Activated naive CD4-positive, alpha-beta T cell (primary cell): ENCODE measurements at regions not wholly inside any gene's neighbourhood (a gene's known extent, or its start where the extent isn't known, plus 50 kb on each side); places are given as distances from the start of the nearest gene placed in this dataset.
"Not testable (repeated sequence)": the region's sequence is repeated elsewhere in the genome, so short reads cannot be mapped to it uniquely, and the experiment has no call there.

Experiments used
- DNase-seq, 4 experiments: peaks; one replicate each; lab custom pipeline; 2025; lab: John Stamatoyannopoulos, UW

DNA sequence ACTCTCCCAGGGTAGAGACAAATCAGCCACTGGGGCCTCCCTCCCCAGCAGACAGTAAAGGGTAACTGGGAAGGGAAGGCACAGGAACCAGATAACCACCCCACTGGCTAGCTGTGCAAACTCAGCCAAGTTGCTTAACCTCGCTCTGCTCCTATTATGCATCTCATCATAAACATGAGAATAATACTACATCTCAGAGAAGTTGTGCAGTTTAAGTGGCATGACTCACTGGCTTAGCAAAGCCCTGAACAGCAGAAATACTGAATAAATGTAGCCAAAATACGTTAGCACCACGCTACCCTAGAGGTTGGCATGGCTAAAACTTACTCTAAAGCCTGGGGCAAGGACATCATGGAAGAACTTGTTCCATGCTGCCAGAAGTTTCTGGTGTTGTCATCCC is 128.1 kb upstream of the ANK3 start:
- no peak for DNase-seq

DNA sequence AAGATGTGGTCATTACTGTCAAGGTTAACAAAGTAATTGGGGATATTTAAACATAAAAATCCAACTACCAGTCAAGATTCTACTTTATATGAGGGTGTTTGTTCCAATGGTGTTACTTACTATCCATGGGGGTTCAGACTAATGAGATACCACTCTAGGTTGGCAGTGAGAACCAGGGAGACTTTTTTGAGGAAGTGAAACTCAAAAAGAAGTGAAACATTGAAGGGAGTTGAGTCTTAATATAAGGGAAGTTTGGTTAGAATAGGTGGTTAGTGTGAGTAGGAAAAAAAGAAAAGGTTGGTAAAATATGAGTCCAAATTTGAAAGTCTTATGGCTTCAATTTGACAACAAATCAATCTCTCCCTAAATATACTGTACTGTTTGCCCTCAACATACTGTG is 123.6 kb upstream of the ANK3 start:
- DNase-seq, result no peak

DNA sequence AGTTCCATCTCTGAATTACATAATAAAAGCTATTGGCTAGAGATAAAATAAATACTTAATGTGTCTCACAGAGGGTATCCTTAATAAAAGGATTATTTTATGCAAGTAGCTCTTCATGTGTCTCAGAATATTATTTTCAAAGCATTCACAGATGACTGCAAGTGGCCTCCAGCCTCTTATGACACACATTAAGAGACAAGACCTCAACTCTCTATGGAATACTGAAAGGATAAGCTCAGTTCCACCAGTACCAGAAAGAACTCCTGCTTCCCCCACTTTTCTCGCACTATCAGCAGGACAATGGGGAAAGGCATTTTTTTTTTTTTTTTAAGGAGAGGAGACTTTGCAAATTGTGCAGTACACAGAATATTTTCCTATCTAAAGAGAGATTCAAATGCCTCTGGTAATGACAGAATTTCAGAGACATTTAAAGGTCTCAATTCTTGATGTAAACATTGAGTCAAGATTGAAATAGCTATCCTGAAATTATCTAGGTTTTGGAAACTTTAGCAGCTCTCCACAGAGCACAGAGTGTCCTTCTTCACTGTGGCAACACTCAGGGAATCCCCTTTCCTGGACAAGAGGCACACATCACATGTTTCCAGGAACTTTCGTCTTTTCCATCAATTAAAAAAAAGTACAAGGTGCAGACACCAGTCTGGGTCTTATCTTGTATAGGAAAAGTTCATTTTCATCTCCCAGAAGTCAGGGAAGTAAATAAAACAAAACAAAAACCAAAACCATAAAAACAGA is 122.0 kb upstream of the ANK3 start:
- DNase-seq, result no peak

DNA sequence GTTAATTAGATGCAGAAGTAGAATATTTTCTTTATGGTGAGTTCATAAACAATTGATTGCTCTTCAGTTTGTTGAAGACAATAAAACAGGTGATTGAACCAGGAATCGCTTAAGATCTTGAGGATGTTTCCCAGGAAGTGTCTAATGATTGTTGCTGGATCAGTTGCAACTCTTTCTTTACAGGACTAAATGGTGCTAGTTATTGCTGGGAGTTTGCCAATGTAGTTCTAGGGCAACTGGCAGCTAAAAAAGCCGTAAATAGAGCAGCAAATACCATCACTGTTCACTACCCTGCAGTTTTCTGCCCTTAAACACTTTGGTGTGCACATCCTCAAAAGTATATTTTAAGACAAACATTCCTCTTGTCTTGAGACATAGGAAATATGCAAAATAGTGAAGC is 119.2 kb upstream of the ANK3 start:
- DNase-seq, result no peak

DNA sequence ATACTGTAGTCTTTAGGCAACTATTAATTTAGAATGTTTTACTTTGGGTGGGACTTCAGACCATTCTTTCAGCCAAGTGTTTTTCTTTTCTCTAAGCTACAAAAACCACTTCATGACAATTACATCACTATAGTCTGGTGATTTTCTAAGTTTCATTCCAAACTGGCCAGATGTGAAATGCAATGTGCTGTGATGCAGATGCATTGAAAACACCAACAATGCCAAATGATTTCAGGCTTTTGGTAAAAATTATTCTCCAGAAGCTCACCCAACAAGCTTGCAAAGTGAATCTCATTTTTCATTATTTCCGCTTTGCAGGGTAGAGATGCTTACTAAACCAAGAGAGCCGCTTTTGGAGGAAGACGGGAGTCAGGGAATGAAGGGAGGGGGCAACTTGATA is 118.4 kb upstream of the ANK3 start:
- no peak for DNase-seq

DNA sequence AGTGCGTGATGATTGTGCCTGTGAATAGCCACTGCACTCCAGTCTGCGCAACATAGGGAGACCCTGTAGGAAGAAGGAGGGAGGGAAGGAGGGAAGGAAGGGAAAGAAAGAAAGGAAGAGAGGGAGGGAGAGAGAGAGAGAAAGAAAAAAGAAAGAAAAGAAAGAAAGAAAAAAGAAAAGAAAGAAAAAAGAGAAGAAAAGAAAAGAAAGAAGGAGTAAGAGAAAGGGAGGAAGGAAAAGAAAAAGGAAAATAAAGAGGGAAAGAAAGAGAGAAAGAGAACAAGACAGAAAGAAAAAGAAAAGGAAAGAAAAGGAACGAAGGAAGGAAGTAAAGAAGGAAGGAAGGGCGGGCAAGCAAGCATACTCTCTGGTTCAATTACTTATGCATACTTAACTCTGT is 112.9 kb upstream of the ANK3 start:
- DNase-seq, result no peak

DNA sequence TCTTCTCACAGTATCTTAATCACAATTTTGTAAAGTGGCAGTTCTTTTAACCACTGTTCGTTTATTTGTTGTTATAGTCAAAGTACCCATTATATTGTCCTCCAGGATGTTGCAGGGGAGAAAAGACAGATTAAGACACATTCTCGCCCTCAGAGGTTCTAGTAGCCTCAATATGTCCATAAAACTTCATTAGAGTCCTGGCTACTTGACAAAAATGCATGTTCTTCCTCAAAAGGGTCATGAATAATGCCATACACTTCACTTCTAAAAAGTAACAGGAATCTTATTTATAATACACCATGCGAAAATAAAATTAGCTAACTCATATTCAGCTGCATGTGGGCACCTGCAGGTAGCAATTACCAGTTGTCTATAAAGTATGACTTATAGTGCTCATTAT is 109.3 kb upstream of the ANK3 start:
- DNase-seq, result no peak

DNA sequence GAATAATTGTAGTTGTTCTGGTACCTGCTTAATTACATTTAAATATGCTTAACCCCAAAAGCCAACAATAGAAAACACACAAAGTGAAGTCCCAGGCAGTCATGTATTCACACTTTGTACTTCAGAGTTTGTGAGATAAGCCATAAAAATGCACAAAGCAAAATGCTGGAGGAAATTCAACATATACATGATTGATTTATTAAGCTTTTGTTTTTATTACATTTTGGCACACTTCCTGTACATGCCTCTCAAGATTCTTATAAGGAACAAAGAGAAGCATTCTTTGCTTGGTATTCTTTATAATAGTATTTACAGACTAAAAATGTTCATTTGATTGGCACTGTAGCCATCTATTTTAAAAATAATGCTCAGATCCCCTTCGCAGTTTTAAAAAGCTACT is 107.7 kb upstream of the ANK3 start:
- DNase-seq, result no peak

DNA sequence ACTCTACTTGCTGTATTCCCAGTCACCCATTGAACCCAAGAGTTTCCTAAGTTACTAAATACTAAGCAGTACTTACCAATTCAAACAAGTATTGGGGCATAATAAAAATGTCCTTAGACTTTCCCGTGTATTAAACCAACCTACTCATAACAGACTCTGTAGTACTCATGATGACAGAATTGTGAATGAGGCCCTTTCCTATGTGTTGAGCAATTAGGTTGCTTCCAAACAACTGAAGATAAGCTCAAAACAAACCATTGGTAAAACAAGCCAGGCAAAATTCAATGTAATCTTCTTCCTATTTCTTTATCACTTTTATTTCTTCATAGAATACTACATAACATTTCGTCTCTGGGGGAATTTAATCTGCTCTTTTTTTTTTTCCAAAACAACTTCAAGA is 106.5 kb upstream of the ANK3 start:
- no peak for DNase-seq

DNA sequence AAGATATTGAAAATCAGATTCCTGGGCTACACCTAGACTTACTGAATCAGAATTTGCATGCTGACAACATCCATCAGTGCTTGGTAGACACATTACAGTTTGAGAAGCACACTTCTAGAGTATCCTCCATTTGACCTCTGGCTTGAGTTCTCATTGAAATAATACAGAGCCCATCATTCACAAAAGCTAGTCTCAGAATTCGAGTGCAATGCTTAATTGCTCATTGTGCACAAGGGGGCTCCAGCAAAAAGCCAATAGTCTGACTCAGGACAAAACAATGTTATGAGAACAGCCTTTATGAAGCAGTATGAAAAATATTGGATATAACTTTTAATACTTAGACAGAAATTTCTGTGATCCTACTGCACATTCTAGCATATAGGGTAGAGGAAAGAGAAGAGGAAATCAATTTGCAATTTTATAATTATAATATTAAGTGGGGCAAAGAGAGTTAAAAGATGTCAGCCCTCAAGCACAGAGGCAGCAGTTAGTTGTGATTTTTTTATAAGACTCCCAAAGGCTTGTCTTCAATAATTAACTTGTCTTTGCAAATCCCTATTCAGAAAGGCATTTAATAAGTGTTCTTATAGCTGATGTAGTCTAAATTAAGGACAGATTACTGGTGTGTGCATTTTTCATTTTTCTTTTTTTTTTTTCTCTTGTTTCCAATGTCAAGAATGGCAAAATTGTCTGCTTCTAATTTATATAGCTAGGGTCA is 105.8 kb upstream of the ANK3 start:
- DNase-seq, result no peak

DNA sequence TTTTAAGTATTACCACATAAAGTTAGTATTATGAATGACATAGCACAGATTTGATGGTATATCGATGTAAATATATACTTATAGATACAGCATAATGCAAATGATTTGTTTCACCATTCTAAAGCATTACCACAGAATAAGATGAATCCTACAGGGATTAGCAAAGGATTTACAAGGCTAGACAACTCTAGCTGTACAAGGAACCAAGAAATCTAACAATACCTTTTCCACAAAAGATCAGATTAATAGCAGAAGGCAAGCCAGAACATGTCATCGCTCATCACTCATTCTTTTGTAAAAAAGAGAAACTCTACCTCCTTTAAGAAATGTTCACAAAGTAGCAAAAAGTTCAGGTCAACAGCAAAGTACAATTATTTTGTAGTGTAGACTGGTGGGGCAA is 105.1 kb upstream of the ANK3 start:
- DNase-seq, result no peak

DNA sequence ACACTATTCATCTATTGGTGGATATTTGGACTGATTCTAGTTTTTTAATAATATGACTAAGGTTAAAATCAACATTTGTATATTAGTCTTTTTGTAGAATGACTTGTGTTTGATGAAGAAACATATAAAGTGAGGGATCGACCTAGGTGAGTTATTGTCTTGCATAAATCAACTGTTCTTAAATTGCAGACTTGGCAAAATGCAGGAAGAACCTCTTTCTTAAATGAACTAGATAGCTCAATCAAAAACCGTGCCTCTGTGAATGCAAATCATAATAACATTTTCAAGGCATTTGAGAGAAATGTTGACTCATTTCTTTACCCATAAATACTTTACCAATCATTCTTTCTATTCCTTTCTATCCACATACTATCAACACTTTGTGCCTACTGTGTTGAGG is 101.5 kb upstream of the ANK3 start:
- no peak for DNase-seq

DNA sequence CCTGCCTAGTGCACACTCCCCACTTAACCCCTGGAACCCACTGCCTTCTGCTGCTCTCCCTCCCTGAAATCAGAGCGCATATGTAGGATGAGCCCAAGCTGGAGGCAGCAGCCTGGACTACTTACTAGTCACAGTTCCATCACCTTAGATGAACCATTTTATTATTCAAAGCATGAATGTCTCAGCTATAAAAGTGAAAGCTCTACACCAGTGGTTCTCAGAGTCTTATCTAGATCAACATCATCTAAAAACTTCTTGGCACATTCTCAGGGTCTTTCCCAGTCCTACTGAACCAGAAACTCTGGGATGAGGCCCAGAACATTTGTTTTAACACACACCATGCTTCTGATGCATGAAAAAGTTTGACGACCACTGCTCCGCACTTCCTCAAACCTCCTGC is 100.3 kb upstream of the ANK3 start:
- DNase-seq, result no peak

DNA sequence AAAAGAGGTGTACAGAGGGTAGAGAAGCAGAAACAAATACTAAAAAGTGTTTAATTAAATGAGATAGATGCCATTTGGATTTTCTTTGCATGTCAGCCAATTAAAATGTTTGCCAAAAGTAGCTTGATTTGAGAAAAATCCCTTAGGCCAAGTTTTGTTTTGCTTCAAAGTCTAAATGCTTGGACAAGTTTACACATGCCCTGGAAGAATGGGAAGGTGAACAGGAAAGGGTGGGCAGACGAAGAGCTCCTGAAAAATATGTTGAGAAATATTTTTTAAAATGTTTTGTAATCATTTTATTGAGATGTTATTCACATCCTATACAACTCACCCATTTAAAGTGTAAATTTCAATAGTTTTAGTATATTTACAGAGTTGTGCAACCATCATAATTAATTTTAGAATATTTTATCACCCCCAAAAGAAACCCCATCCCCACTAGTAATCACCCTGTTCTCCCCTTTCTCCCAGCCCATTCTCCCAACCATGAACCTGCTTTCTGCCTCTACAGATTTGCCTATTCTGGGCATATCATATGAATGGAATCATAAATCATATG is 98.5 kb upstream of the ANK3 start:
- DNase-seq, result no peak

DNA sequence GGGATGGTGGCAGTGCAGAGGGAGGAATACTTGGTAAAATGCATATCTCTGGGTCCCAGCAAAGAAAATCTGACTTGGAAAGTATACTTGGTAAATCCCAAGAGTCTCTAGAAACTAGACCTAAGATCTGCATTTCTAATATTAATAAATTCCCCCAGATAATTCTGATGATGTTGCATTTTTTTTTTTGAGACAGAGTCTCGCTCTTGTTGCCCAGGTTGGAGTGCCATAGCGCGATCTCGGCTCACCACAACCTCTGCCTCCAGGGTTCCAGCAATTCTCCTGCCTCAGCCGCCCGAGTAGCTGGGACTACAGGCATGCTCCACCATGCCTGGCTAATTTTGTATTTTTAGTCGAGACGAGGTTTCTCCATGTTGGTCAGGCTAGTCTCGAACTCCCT is 97.9 kb upstream of the ANK3 start:
- DNase-seq, result no peak

DNA sequence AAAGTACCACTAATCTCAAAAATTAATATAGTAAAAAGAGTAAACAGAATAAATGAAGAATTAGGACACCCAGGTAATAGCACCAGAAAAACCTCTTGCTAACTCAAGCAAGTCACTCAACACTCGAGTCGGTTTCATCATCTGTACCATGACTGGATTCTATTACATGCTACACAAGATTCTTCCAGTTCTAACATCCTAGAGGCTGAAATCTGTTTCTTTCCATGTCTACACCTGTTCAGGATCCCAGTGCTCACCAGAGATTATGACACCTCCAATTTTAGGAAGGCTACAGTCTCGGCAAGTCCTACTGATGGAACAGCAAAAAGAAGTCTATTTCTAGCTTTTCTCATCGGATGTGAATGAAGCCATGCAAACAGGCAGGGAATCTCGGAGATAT is 95.3 kb upstream of the ANK3 start:
- no peak for DNase-seq

DNA sequence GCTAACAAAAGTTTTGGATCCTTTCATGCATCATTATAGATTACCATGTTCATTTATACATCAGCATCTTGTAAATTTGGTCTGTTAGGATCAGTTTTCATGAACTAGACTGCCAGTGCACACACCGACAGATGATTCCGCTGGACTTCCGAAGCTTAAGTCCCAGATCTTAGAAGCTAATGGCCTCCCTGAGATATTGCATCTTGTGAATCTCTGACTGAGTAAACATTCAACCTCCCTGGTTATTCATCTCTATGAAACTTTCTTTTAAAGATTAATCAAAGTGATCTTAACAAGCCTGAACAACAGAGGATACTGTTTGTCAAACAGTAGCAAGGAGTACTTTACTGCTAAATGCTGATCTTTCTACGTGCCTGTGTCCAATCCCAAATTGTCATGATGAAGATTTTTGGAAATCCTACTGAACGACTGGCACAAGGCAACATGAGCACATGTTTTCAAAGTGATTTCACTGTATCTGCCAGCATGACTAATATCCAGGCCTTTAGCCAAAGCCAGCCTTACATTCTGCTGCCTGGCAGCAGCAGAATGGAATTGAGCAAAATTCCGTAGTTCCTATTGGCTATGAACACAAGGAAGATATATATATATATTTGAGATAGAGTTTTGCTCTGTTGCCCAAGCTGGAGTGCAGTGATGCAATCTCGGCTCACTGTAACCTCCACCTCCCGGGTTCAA is 91.3 kb upstream of the ANK3 start:
- DNase-seq, result no peak

DNA sequence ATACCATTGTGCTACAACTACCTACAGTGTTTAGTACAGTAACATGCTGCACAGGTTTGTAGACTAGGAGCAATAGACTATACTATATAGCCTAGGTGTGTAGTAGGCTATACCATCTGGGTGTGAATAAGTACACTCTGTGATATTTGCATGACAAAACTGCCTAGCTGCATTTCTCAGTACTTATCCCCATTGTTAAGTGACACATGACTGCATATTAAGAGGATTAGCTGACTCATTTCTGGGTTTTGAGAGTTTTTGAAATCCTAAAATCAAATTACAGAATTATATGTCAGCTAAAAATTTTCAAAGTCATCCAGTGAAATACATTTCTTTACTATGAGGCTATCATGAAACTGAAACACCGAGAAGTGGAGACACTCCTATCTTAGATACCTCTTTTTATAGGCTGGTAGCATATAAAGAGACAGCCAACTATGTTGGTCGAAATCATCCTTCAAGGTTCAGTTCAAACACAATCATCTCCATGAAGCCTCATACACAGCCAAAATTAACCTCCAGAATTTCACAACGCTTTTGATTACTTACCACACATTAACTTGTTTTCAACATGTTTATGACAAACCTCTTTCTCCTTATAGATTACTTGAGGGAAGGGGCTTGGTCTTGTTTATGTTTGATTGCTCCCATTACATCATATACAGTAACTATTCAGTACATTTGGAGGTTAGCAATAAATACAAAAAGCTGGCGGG is 89.8 kb upstream of the ANK3 start:
- DNase-seq, result no peak

DNA sequence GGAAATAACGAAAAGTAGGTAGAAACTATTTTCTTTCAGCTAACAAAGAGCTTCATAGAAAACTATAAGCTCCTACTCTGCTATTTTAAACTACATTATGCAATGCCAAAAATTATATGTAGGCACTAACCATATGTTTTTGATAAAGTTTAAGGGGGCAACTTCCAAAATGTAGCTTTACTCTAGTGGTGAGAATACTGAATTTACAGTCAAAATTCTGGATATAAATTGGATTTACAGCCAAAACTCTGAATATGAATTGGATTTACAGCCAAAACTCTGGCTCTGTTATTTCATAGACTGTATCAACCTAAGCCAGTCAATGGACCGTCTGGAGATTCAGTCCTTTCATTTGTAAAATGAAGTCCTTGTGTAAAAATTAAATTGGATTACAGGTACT is 86.8 kb upstream of the ANK3 start:
- no peak for DNase-seq

DNA sequence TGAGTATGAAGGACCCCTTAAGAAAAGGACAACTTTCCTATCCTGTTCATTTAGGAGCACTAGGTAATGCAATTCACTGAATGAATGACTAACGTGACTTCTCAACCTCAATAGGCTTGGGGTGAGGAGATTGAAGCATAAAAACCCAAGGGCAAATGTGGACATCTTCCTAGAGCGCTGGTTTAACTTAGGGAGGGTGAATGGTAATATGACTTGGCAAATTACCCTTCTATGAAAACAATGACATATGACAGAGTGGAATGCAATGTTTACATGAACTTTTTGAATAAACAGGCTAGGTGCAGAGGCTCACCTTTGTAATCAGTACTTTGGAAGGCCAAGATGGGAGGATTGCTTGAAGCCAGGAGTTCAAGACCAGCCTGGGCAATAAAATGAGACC is 83.9 kb upstream of the ANK3 start:
- no peak for DNase-seq

DNA sequence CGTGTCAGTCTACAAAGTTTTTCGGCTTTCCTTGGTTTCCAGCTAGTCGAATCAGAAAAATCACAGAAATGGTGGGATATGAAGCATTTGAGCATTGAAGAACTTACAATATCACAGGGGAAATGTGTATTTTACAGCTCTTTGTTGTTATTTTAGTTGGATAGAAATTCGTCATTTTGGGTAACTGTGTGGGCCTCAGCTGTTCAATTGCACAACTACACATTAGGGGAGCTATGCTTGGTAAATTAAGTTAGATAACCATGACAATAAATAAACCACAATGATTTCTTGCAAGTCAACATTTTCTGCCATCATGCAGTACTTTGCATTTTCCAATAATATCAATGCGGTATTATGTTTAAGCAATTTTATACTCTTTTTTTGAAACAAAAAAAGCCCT is 80.4 kb upstream of the ANK3 start:
- no peak for DNase-seq

DNA sequence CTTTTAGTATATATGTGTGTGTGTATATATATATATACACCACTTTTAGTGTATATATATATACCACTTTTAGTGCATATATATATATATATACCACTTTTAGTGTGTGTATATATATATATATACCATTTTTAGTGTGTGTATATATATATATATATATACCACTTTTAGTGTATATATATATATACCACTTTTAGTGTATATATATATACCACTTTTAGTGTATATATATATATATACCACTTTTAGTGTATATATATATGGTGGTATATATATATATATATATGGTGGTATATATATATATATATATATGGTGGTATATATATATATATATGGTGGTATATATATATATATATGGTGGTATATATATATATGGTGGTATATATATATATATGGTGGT is 79.5 kb upstream of the ANK3 start:
- not testable (repeated sequence) for DNase-seq

DNA sequence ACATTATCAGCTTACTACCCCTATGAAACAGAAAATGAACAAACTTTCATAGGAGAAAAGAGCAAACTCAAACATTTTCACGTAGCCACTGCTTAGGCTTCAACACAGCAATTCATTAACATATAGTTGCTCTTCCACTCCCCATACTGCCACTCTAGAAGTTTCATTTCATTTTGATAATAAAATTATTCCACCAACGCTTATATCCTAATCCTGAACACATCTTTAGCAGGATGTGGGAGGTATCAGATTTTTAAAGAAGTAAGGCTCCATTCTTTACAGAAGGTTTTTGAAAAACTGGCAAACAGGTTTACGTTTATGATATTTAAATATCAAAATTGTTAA is 77.5 kb upstream of the ANK3 start:
- DNase-seq, result no peak
